NT2/D1 (cell line): ENCODE measurements at regions not wholly inside any gene's neighbourhood (a gene's known extent, or its start where the extent isn't known, plus 50 kb on each side); places are given as distances from the start of the nearest gene placed in this dataset.

Source experiments
- DNase-seq: peaks from one replicate; pipeline ENCODE4 v3.0.0-alpha.2; 2011; ENCODE audit warnings: low read depth, low spot score
- H3K27me3 ChIP-seq: 2 replicates; pipeline ENCODE4 v1.6.0; 2011; ENCODE audit warnings: mild to moderate bottlenecking; ENCODE audit not compliant: insufficient read length, insufficient read depth
- H3K36me3 ChIP-seq: 2 replicates; pipeline ENCODE4 v1.6.1; 2011; ENCODE audit warnings: mild to moderate bottlenecking, low read length, mixed read lengths; ENCODE audit not compliant: insufficient read depth, insufficient read length
- H3K4me1 ChIP-seq: 2 replicates; pipeline ENCODE4 v1.5.1; 2011; ENCODE audit not compliant: insufficient read depth, insufficient read length
- H3K4me3 ChIP-seq: 2 replicates; pipeline ENCODE4 v1.5.1; 2011; ENCODE audit warnings: low read depth; ENCODE audit not compliant: insufficient read length
- H3K9ac ChIP-seq: 2 replicates; pipeline ENCODE4 v1.6.0; 2011; ENCODE audit warnings: low read depth; ENCODE audit not compliant: insufficient read length
- H3K9me3 ChIP-seq: 2 replicates; pipeline ENCODE4 v1.5.1; 2011; ENCODE audit warnings: mild to moderate bottlenecking, low read length; ENCODE audit not compliant: insufficient read depth
- SUZ12 ChIP-seq: IDR thresholded peaks from 2 replicates; pipeline ENCODE4 v1.6.1; 2011; ENCODE audit not compliant: insufficient read length, insufficient read depth; ENCODE audit errors: extremely low read depth
- YY1 ChIP-seq: IDR thresholded peaks from 2 replicates; pipeline ENCODE4 v1.6.1; 2011; ENCODE audit not compliant: insufficient read length, insufficient read depth
- ZNF274 ChIP-seq: IDR thresholded peaks from 2 replicates; pipeline ENCODE4 v1.6.1; 2011; ENCODE audit warnings: mild to moderate bottlenecking, low read depth, low read length

DNA sequence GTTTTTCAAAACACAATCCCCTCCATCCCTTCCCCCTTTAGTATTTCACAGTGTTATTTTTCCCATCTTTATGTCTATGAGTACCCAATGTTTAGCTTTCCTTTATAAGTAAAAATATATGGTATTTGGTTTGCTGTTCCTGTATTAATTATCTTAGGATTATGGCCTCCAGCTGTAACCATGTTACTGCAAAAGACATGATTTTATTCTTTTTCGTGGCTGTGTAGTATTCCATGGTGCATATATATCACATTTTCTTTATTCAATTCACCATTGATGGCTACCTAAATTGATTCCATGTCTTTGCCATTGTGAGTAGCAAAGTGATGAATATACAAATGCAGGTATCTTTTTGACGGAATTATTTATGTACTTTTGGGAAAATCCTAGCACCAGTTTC is 346.4 kb upstream of the CNTN5 start:
- H3K27me3 ChIP-seq = no peaks in the 10 kb centered on the region
- DNase-seq = no peak
- TF ChIP-seq YY1 (no peak), SUZ12 (no peak), ZNF274 (no peak)

GRCh38 chr11:98679673-98680072 is 341.1 kb upstream of the CNTN5 start:
- H3K36me3 ChIP-seq = no peaks in the 10 kb centered on the region
- no peaks in the 10 kb centered on the region for H3K4me1 ChIP-seq
- no peaks in the 10 kb centered on the region for H3K27me3 ChIP-seq
- no peak for TF ChIP-seq ZNF274
- no peak for TF ChIP-seq SUZ12
- no peak for TF ChIP-seq YY1
- DNase-seq = no peak
- H3K4me3 ChIP-seq = no peak overlapping the region
- no peak overlapping the region for H3K9ac ChIP-seq
- no peaks in the 10 kb centered on the region for H3K9me3 ChIP-seq

More for the DNA sequence above, 346.4 kb upstream of the CNTN5 start:
- no peaks in the 10 kb centered on the region for H3K4me1 ChIP-seq
- no peaks in the 10 kb centered on the region for H3K36me3 ChIP-seq
- H3K9me3 ChIP-seq = no peaks in the 10 kb centered on the region
- no peak overlapping the region for H3K9ac ChIP-seq
- no peak overlapping the region for H3K4me3 ChIP-seq

GRCh38 chr11:98701541-98701940 is 319.2 kb upstream of the CNTN5 start:
- no peaks in the 10 kb centered on the region for H3K4me1 ChIP-seq
- H3K27me3 ChIP-seq = no peaks in the 10 kb centered on the region
- DNase-seq = no peak
- TF ChIP-seq SUZ12 (no peak), YY1 (no peak), ZNF274 (no peak)
- H3K36me3 ChIP-seq = no peaks in the 10 kb centered on the region
- H3K4me3 ChIP-seq = no peak overlapping the region
- no peaks in the 10 kb centered on the region for H3K9me3 ChIP-seq
- H3K9ac ChIP-seq = no peak overlapping the region

DNA sequence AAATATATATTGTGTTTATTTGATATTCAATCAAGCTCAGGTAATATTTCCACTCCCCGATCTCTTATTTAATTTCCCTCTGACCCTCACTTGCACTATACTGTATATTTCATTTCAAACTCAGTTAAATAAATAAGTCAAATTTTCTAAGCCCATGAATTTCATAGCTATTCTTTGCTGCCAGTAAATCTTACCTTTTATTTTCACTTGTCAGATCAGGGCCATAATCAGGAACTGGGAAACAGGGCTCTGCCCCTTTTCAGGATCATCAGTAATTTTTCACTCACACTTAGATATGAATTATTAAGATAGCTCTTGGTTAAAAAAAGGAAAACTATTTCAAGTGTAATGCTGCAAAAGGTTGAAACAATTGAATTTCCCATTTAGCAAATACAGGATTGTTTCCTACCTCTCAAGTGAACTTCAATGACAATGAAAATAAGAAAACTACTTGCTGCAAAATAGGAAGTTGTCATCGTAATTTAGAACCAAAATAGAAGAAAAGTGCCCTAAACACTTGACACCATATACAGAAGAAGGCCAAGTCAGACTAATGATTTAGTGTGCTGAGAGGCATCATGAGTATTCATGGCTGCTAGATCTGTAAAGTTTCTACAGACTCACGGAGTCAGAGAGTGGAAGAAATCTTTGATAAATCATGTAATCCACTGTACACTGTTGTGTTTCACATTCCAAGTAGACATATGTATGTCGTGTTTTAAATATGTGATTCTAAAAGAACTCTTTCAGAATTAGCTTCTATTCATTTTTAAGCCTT is 316.8 kb upstream of the CNTN5 start:
- Histone ChIP-seq H3K27me3 (no peaks in the 10 kb centered on the region), H3K36me3 (no peaks in the 10 kb centered on the region), H3K9ac (no peak overlapping the region), H3K4me3 (no peak overlapping the region), H3K4me1 (no peaks in the 10 kb centered on the region), H3K9me3 (no peaks in the 10 kb centered on the region)
- TF ChIP-seq SUZ12 (no peak), ZNF274 (no peak), YY1 (no peak)
- no peak for DNase-seq

DNA sequence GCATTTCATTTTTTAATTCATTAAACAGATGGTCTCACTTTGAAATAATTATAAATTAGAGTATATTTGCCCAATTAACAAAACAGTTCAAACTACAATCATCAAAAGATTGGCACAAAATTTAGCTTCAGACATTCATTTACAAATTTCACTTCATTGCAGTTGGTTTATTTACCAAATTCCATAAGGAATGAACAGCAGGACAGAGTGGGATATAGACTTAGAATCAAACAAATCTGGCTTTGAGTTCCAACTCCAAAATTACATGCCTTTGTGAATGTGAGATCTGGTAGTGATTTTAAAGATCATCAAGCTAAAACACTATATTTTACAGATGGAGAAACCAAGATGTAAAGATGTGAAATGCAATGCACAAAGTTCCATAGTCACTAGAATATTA is 310.7 kb upstream of the CNTN5 start:
- Histone ChIP-seq H3K4me3 (no peak overlapping the region), H3K36me3 (no peaks in the 10 kb centered on the region), H3K27me3 (no peaks in the 10 kb centered on the region), H3K9ac (no peak overlapping the region), H3K9me3 (no peaks in the 10 kb centered on the region), H3K4me1 (no peaks in the 10 kb centered on the region)
- TF ChIP-seq YY1 (no peak), SUZ12 (no peak)
- no peak for DNase-seq

DNA sequence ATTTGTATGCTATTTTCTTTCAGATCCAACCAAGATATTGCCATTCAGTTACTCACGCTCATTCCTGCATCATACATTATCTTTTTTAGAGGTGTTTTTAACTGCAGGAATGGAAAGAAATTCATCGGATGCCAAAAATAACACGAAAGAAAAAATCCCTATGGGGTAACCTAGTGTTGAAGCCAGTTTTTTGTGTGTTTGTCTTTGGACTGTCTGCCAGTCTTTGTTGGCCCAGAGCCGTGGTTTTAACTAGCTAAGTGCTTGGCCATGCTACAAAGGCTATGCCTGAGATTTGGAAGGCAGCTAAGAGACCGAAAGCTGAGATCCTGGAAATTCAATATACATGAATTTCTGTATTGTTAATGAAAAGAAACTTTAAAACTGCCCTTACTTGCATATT is 309.8 kb upstream of the CNTN5 start:
- no peaks in the 10 kb centered on the region for H3K36me3 ChIP-seq
- TF ChIP-seq SUZ12 (no peak), ZNF274 (no peak), YY1 (no peak)
- no peak overlapping the region for H3K9ac ChIP-seq
- H3K27me3 ChIP-seq = no peaks in the 10 kb centered on the region
- DNase-seq = no peak
- no peaks in the 10 kb centered on the region for H3K4me1 ChIP-seq
- H3K4me3 ChIP-seq = no peak overlapping the region
- no peaks in the 10 kb centered on the region for H3K9me3 ChIP-seq

DNA sequence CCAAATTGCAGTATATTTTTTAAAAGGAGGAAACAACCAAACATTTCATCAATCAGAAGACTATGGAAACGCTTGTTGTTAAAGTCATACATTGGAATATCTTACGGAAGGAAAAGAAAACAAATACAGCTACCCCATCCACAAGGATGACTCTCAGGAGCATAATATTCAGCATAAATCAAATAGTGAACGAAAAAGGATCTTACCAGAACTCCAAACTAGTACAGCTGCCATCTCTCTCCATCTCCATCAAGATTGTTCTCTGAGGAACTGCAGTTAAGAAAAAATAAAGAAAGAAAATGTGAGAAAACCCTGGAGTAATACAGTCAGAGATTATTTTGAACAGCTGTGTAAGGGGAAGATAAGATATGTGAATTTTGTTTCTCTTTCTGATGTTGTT is 299.8 kb upstream of the CNTN5 start:
- Histone ChIP-seq H3K9ac (no peak overlapping the region), H3K36me3 (no peaks in the 10 kb centered on the region), H3K9me3 (no peaks in the 10 kb centered on the region), H3K4me1 (no peaks in the 10 kb centered on the region), H3K27me3 (no peaks in the 10 kb centered on the region), H3K4me3 (no peak overlapping the region)
- DNase-seq = no peak
- TF ChIP-seq ZNF274 (no peak), SUZ12 (no peak), YY1 (no peak)

DNA sequence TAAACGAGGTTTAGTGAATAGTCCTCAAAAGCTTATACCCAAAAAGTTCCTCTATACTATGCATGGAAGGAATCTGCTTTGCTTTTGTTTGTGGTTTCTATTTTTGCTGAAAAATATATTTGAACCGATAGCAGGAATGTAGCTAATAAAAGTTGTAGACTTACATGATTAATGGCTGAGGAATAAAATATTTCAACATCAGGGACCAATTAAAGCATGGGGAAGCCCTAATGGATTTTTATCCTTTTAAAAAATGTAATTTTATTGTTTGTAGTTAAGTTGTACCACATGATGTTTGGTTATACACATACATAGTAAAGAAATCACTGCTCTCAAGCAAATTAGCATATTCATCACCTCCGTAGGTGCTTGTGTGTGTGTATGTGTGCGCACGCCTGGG is 295.3 kb upstream of the CNTN5 start:
- Histone ChIP-seq H3K9ac (no peak overlapping the region), H3K4me1 (no peaks in the 10 kb centered on the region), H3K36me3 (no peaks in the 10 kb centered on the region), H3K4me3 (no peak overlapping the region), H3K9me3 (no peaks in the 10 kb centered on the region), H3K27me3 (no peaks in the 10 kb centered on the region)
- no peak for TF ChIP-seq ZNF274
- no peak for TF ChIP-seq SUZ12
- TF ChIP-seq YY1 = no peak
- DNase-seq = no peak
